HG03442 (cell line): ENCODE measurements at regions not wholly inside any gene's neighbourhood (a gene's known extent, or its start where the extent isn't known, plus 50 kb on each side); places are given as distances from the start of the nearest gene placed in this dataset.
"Not testable (repeated sequence)": the region's sequence is repeated elsewhere in the genome, so short reads cannot be mapped to it uniquely, and the experiment has no call there.

Experiments used
- ATAC-seq: cut with Tn5 transposase; IDR thresholded peaks from one replicate; pipeline ENCODE4 v1.9.1; 2021; ENCODE audit warnings: mild to moderate bottlenecking, moderate library complexity; ENCODE audit not compliant: unreplicated experiment

DNA sequence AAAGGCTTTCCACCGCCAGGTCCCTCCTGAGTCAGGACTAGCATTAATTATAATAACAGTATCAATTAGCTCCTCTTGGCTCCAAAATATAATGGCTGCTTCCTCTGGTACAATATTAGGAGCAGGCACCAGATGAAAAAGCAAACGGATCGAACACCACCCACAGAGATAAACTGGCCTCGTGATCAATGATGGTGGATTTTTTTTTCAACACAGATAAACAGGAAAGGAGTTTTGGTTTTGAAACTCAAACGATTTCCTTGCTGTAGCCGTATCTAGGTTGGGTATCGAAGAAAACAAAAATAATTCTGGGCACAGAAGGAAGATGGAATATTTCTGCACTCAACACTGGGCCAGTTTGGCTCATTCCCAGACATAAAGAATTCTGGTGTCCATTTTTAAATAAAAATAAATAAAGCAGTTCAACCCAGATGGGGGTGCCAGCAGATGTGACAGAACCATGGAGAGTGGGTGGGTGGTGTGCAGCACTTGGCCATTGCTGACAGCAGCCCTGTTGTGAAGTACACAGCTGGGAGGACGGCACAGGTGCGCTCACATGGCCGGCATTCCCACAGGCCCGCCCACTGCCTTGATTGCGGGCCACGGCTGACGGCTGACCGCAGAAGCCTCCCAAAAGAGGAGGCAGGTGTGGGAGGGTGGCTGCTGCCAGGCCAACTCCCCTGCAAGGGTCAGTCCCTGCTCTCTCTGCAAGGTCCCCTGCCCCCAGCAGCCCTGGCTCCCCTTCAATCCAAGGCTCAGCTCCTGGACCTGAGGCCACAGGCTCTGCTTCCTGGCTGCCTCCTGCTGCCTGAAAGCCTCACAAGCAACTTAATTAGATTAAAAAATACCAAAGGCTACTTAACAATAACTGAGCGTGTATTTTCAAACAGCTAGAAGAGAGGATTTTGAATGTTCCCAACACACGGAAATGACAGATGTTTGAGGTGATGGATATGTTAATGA lies 351.9 kb upstream of the ID2 start:
- ATAC-seq = no peak

DNA sequence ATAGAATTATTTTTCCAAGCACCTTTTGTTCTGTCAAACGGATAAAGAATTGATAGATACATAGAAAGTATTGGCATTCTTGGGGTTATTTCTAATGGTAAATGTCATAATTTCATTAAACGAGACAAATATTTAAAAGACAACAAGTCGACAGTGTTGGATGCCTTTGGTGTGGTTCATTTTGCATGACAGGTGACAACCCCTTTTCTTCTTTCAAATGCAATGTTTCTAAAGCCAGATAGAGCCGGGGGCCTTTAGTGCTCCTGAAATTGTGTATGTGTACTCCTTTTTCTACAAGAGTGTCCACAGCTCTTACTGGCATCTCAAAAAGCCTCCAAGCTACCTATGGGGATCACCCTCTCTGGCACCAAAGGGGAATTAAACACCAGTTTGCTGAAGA lies 350.8 kb upstream of the ID2 start:
- no peak for ATAC-seq

DNA sequence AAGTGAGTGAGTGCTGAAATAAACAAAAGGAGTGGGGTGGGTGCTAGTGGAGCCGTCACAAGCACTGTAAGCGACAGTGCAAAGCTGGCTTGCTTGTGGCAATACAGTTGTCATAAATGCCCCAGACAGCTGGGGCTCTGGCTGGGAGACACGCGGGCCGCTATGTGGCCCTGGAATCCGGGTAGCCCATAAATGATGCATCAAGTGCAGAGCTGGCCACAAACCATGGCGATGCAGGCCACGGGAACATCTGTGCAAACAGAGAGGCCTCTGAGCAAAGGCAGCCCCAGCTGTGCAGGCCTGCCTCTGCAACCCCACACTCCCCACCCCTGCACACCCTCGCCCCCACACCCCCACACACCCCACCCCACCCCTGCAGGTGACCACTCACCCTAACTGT lies 349.2 kb upstream of the ID2 start:
- ATAC-seq = no peak

DNA sequence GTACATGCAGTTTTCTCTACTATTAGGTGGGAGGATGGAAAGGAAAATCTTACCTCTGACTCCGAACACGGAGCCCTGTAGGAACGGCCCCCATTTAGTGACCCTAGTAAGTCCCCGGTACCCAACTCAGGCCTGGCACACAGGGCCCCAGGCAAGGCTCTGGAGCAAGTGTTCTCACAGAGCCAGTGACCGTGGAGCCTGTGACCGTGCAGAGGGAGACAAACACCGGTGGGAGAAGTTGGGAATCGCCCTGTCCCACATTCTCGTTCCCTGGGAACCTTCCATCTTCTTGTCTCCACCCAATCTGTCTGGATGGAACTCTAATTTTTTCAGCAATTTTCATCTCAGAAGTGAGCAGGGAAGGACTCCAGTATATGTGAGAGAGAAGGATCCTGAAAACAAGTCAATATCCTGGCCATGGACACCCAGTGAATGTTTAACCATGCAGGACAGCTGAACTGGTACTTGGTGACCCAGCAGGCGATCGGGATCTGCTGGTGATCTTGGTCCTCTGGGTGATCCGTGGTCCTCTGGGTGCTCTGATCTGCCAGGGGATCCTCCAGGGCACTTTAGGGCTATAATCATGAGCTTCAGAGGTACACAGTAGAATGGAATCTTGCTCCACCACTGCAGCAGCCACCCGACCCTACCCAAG lies 348.6 kb upstream of the ID2 start:
- no peak for ATAC-seq

DNA sequence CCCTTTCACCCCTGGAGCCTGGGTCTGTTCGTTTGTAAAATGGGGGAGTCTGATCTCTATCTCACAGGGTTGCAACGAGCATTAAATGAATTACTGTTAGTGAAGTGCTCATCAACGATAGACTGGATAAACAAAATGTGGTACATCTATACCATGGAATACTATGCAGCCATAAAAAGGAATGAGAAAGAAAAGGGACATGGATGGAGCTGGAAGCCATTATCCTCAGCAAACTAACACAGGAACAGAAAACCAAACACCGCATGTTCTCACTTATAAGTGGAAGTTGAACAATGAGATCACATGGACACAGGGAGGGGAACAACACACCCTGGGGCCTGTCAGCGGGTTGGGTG lies 348.0 kb upstream of the ID2 start:
- not testable (repeated sequence) for ATAC-seq

DNA sequence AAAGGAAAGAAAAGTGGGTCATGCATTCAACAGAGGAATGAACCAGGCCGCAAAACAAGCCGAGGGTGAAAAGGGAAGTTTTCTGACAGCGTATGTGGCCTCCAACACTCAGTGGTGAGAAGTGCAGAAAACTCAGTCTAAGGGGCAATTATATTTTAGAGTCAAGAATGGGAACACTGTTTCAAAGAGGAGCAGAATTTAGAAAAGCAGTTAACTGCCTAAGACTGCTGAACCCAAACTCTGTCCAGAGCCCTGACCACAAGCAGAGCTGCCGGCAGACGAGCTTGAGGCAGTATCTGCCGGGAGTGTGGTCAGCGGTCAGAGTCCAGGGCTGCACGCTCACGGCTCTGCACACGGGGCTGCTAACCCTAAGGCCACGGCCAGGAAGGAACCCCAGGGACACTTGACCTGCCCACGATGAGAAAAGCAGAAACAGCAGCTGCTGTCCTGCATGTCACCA lies 347.0 kb upstream of the ID2 start:
- ATAC-seq = no peak

DNA sequence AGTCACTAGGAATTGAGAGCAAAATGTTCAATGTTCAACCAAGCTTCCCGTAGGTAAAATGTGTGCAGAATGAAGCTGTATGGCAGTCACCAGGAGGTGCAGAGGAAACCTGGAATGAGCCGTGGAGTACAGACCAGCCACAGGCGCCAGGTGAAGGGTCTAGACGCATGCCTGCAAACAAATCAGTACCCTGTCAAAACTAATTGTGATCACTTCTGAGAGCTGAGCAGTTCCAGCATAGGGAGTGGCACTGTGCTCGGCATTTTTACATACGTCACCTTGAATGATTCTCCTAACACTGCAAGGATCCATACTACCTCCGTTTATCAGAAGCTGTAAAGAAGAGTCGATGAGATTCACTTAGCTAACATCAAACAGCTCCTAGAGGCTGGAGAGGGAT lies 346.1 kb upstream of the ID2 start:
- no peak for ATAC-seq

DNA sequence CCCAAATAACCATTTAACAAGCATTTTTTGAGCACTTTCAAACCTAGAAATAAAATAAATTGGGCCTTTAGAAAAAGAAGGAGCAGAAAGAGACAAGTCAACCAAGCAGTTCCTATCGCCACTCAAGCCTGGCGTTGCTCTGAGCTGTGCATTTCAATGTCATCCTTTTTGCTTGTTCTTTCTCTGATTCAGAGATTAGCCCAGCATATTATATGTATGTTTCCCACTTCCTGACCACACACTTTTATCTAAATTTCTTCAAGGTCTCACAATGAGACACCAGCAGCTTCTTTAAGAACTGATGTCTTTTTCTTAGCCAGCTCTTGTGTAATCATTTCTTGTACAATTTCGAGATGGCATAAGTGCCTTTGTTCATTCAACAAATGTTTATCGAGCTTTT lies 344.5 kb upstream of the ID2 start:
- ATAC-seq = no peak

DNA sequence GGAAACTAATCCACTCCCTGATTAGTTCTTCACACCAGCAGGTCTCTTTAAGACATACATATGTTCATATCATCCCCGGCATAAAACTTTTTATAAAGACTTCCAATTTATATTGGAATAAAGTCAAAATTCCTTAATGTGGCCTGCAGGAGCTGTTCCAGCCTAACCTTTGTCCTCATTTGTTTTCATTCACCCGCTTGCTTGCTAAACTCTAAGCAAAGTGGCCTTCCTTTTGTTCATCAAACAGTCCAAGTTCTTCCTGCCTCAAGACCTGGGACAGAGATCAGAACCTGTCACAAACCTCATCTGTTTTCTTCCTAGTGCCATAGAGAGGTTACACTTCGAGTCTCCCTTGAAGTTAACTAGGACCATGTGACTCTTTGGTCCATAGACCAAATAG lies 339.4 kb upstream of the ID2 start:
- ATAC-seq = no peak

DNA sequence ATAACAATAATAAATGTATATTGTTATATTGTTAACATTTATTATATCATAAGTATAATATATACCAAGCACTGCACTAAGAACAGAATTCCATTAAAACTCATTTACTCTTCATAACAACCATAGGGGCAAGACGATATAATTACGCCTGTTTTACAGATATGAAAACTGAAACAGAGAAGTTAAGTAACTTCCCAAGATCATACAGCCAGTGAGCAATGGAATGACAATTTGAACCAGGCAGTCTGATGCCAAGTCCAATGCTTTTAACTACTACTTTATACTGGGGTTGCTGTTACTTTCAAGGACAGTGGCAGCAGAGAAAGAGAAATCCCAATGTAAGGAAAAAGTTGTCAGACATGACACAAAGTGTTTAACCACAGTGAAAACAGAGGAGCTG lies 338.8 kb upstream of the ID2 start:
- ATAC-seq = no peak

DNA sequence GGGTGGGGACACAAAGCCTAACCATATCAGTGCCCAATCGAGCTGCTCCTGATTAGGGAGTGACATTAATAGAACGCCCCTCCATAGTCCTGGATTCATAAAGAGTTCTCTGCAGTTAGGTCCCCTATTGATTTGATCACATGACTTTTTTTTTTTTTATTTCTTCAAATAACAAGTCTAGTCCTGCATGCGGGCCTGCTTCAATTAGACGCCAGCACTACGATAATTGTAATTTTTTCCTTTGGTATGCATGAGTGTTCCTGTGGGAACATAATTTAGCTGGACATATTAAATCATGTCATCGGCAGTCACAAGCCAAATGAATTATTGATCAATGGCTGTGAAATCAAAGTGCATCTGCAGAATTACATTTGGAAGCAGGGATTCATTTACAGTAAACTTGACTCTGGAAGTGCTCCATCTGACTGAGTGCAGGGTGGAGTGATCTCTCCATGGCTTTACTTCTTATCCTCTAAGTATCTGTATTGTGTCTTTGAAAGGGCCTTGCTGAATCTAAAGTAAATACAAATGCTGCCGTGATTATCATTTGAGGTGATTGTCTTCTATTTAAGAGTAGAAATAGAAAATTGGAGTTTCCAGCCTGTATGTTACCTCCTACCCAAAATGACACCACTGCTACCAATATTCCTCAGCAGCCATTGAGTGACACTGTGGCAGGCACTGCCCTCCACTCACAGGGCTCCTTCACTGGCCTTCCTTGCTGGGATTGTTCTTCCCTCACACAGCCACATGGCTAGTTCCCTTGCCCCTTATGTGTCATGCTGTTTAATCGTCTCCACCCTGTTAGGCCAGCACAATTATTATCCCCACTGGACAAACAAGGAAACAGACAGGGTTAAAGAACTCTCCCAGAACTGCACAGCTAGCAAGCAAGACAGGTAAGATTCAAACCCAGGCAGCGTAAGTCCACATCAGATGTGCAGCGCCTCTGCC lies 337.4 kb upstream of the ID2 start:
- ATAC-seq = no peak

DNA sequence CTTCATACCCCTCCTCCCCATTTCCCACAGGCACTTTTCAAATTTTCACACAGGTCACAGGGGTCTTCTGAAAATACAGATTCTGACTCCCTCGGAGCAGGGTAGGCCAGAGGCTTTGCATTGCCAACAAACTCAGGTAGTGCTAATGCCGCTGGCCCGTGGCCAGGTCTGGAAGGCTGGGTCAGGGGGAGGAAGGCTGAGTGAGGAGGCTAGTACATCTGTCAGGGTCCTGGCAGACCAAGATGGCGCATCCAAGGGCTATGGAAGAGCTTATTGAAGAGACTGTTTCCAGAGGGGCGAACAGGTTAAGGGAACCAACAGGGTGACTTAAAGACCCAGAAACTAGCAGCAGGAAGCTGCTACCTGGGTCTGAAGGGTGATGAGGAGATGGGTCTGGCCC lies 336.7 kb upstream of the ID2 start:
- no peak for ATAC-seq

DNA sequence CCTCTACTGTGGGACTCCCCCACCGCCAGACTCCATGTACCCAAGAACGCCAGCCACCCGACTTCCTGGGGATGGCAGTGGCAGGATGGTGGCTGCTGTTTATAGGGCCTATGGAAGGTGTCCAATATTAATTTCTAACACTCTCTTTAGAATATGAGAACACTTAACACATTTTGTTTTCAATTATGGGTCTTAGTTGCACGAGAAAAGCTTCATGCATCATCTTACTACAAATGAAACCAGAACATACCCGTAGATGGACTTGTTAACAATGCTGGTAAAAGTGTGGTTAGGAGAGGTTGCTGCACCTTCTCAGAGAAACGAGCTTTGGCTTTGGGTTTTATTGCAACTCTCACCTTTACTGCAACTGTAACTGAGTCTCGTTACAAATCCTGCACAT lies 335.6 kb upstream of the ID2 start:
- ATAC-seq = peak; percentile 53

DNA sequence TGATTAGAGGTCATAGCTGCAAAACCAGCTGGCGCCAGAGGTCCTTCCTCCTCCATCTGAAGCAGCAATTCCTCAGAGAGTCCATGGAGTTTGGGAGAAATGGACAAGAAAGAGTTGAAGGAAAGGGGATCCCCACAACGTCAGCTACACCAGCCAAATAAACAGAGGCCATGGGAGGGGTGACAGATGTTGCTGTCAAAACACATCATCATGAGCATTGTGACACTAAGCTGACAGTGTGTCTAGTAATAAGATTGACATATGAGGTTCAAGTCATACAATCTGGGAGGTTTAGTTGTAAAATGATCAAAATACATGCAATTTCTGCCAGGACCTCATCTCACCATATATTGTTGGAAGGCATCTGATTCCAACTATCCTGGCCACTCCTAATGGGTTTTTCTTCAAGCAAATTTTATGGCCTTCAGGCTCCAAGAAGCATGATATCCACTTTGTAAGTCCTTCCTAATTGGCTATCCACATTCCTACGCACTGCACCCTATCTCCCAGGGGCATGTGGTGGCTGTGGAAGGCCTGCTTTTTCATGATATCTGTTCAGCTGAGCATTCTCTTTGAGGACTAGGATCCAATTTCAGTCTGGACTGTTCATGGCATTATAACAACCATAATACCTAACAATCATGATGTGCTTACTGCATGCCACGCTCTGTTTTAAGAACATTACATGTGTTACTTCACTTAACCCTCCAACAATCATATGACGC lies 335.0 kb upstream of the ID2 start:
- ATAC-seq = no peak

DNA sequence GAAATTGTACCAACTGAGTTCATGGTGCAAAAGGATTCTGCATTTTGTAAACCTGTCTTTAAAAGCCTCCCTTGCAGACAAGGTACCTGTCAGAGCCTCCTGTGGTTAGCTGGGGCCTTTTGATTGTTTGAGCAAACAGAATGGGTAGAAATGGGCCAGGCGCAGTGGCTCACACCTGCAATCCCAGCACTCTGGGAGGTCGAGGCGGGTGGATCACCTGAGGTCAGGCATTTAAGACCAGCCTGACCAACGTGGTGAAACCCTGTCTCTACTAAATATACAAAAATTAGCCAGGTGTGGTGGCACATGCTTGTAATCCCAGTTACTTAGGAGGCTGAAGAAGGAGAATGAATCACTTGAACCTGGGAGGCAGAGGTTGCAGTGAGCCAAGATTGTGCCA lies 332.9 kb upstream of the ID2 start:
- ATAC-seq = not testable (repeated sequence)

DNA sequence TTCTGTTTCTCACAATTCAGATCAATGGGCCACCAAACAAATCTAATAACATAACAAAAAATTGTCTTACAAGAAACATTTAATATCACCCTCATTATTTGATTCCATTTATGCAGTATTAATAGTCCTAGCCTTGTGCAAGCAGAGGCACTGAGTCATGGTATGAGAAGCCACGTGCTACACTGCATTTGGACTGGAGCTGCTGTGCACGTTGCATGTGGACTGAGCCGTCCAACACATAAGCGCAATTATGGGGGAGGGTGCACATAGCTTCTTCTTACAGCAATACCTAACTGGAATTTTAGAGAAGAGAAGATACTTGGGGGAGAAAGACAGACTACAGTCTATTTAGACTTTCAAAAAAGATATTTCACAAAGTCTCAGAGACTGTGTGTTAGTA lies 329.6 kb upstream of the ID2 start:
- no peak for ATAC-seq

DNA sequence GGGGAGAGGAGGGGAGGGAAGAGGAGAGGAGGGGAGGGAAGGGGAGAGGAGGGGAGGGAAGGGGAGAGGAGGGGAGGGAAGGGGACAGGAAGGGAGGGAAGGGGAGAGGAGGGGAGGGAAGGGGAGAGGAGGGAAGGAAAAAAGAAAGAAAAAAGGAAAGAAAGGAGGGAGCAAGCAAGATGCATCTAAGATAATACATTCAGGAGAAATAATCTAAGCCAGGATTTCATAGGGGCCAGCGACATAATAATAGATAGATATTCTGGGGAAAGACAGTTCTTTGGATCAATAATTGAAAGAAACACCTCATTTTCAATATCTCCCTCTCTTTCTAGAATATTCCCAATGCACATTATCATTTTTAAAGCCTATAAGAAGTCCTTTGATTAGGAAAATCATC lies 328.9 kb upstream of the ID2 start:
- no peak for ATAC-seq

DNA sequence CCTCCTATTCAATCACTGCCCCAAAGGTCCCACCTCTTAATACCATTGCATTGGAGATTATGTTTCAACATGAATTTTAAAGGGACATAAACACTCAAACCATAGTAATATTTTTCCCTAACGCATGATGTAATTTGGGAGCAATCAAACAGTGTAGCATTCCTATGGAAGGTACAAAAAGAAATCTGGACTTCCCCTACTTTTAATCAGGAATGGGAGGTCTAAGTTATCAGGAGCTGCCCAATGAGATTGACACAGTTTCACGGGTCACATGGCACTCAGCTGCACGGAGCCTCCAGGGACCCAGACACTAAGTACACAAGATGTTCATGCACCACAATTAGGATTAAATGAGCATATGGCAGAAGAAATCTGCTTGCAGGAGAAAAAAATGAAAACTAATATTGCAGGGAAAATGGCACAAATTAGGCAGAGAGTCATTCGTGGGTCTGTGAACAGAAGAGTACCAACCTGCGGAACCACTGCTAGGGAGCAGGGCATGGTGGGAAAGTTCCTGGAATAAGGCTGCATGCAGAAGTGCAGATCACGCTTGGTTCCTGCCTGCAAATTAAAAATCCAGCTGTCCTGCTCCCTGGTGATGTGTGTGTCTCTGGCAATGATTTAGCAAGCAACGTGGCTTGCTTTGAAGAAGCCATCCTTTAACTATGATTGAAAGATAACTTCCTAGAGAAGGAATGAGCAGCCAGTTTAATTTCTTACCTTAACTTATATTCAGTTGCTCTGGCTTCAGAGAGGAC lies 326.6 kb upstream of the ID2 start:
- ATAC-seq = no peak

DNA sequence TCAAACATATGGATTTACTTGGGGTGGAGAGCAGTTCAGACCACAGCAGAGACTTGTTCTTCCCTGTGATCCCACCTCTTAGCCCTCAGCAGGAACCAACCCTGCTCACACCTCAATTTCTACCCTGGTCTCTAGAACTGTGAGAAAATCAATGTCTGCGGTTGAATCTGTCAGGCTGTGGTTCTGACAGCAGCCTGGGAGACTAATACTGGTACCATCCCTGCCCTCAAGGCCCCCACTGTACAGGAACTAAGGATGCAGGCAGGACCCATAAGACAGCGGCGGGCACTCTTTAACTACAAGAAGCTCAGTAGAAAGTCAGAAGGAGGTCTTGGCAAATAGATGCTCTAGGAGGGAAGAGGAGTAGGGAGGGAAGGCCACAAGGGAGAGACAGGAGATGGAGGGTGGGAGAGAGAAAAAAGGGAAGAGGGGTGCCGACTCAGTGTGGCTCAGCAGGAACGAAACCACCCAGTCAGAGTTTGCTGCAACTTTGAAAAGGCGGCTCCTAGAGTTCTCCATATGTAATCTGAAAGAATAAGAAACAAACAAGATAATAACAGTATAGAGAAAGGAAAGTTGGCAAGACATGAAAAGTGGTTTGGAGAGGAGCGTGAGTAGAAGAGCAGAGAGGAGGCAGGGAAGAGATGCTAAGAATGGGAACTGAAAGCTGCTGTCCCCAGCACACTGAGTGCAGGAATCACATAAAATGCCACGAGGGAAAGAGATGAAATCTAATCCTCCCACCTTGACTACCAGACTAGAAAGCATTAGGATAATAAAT lies 323.9 kb upstream of the ID2 start:
- no peak for ATAC-seq
